Caco-2 (cell line): ENCODE measurements at regions not wholly inside any gene's neighbourhood (a gene's known extent, or its start where the extent isn't known, plus 50 kb on each side); places are given as distances from the start of the nearest gene placed in this dataset.
A peak's percentile ranks its signal among the peaks of the same experiment; 100 is the strongest.

Source experiments
- BruUV-seq: library from RNA; stranded (reverse); fragments of 400-500 nt; replicated peaks from 2 replicates; lab custom pipeline; 2021; lab: Mats Ljungman, UMichigan
- CTCF ChIA-PET: fragments of 300-600 bp; sonication (Branson Sonifier 250); formaldehyde crosslinking; loops from one replicate; lab custom pipeline; 2022; ENCODE audit warnings: antibody characterized with exemption; lab: Charles Lee
- POLR2A ChIA-PET: fragments of 300-600 bp; sonication (Branson Sonifier 250); formaldehyde crosslinking; loops from one replicate; lab custom pipeline; 2022; ENCODE audit warnings: antibody characterized with exemption; lab: Charles Lee
- DNase-seq, 2 experiments: peaks; one replicate each; pipeline versions ENCODE4 v3.0.0 to v3.0.0-alpha.2; 2020 to 2022
- H3K27me3 ChIP-seq: replicated peaks from 2 replicates; pipeline ENCODE4 v1.6.0; 2011; ENCODE audit warnings: low read length; ENCODE audit not compliant: control insufficient read depth, insufficient read depth
- H3K36me3 ChIP-seq: 2 replicates; pipeline ENCODE4 v1.5.1; 2011; ENCODE audit warnings: low read length; ENCODE audit not compliant: control insufficient read depth, insufficient read depth
- H3K4me1 ChIP-seq: fragments of 250-450 bp; sonication (Bioruptor Pico); 2 replicates; pipeline ENCODE4 v1.5.1; 2020; ENCODE audit warnings: mild to moderate bottlenecking
- H3K4me3 ChIP-seq: 2 replicates; pipeline ENCODE4 v1.5.1; 2011; ENCODE audit warnings: low read depth, mild to moderate bottlenecking, control low read depth, low read length
- H3K9me3 ChIP-seq: fragments of 250-450 bp; sonication (Bioruptor Pico); 2 replicates; pipeline ENCODE4 v1.5.1; 2020; ENCODE audit warnings: mild to moderate bottlenecking, moderate library complexity
- H3K27ac Mint-ChIP-seq: one replicate; pipeline ENCODE4 v1.8.0; 2022; ENCODE audit warnings: mixed read lengths; ENCODE audit not compliant: unreplicated experiment
- H3K27me3 Mint-ChIP-seq: one replicate; pipeline ENCODE4 v1.8.0; 2022; ENCODE audit warnings: mixed read lengths; ENCODE audit not compliant: insufficient read depth, unreplicated experiment
- H3K36me3 Mint-ChIP-seq: one replicate; pipeline ENCODE4 v1.8.0; 2022; ENCODE audit warnings: mild to moderate bottlenecking, mixed read lengths; ENCODE audit not compliant: insufficient read depth, unreplicated experiment
- H3K4me1 Mint-ChIP-seq: one replicate; pipeline ENCODE4 v1.8.0; 2022; ENCODE audit warnings: low read depth, mixed read lengths; ENCODE audit not compliant: unreplicated experiment
- H3K4me3 Mint-ChIP-seq: one replicate; pipeline ENCODE4 v1.8.0; 2022; ENCODE audit warnings: mild to moderate bottlenecking, moderate library complexity, mixed read lengths; ENCODE audit not compliant: unreplicated experiment
- H3K9me3 Mint-ChIP-seq: one replicate; pipeline ENCODE4 v1.8.0; 2022; ENCODE audit warnings: mixed read lengths; ENCODE audit not compliant: unreplicated experiment
- CTCF ChIP-seq, 2 experiments: fragments of 200-600 bp in 1 of 2; IDR thresholded peaks; 1 replicate in 1 of 2; 2 replicates in 1 of 2; pipeline versions ENCODE4 v1.5.1 to v1.8.0; 2011 to 2022; ENCODE audit warnings: antibody characterized with exemption in 1 of 2, control low read depth in 1 of 2, inconsistent platforms in 1 of 2, low read depth in 1 of 2, low read length in 1 of 2, mild to moderate bottlenecking in 1 of 2, moderate library complexity in 1 of 2; ENCODE audit not compliant: insufficient read depth in 1 of 2, severe bottlenecking in 1 of 2, unreplicated experiment in 1 of 2
- intact Hi-C: fragments of 100-400 bp; cut with micrococcal nuclease; formaldehyde crosslinking; loops from one replicate; pipeline ENCODE4 v1.10.0; 2022; ENCODE audit not compliant: unreplicated experiment

- no peak overlapping the region for H3K4me3 Mint-ChIP-seq
- peak; percentile 25 to 26 for TF ChIP-seq CTCF (IDR thresholded peaks at IDR 0.05; ENCODE audit: insufficient read depth in 1 of 2, low read depth in 1 of 2, low read length in 1 of 2, severe bottlenecking in 1 of 2, unreplicated experiment in 1 of 2)
- no peaks in the 10 kb centered on the region for H3K36me3 Mint-ChIP-seq
- no TSS peak for BruUV-seq
- CTCF ChIA-PET: no interaction called here
- H3K4me1 Mint-ChIP-seq: no peaks in the 10 kb centered on the region
- POLR2A ChIA-PET: no interaction called here
- no peaks in the 10 kb centered on the region for H3K36me3 ChIP-seq
- H3K27me3 Mint-ChIP-seq: no peaks in the 10 kb centered on the region
- 0 out of 2 replicates have a peak, but pooled peaks cover 6% of the 10 kb centered on the region for H3K4me1 ChIP-seq
- H3K27me3 ChIP-seq: no peaks in the 10 kb centered on the region
- no peak overlapping the region for H3K4me3 ChIP-seq
- DNase-seq: peak in 1 of 2 experiments; percentile 14
- H3K9me3 ChIP-seq: no peaks in the 10 kb centered on the region
- H3K27ac Mint-ChIP-seq: no peak overlapping the region
- intact Hi-C loops: no loop called here
- H3K9me3 Mint-ChIP-seq: no peaks in the 10 kb centered on the region
Observed at GRCh38 chr13:62626771-62627170, 1211.1 kb upstream of the PCDH20 start.

GRCh38 chr13:62625214-62625881 lies 1209.7 kb upstream of the PCDH20 start:
- BruUV-seq: no TSS peak

GRCh38 chr13:62613819-62614218 lies 1198.2 kb upstream of the PCDH20 start:
- Mint-ChIP-seq H3K27me3 (no peaks in the 10 kb centered on the region), H3K4me3 (no peak overlapping the region), H3K36me3 (no peaks in the 10 kb centered on the region), H3K9me3 (no peaks in the 10 kb centered on the region), H3K4me1 (no peaks in the 10 kb centered on the region), H3K27ac (no peak overlapping the region)
- TF ChIP-seq CTCF (IDR thresholded peaks at IDR 0.05; ENCODE audit: insufficient read depth in 1 of 2, low read depth in 1 of 2, low read length in 1 of 2, severe bottlenecking in 1 of 2, unreplicated experiment in 1 of 2): no peak
- Histone ChIP-seq H3K27me3 (no peaks in the 10 kb centered on the region), H3K4me1 (no peaks in the 10 kb centered on the region), H3K9me3 (no peaks in the 10 kb centered on the region), H3K36me3 (no peaks in the 10 kb centered on the region), H3K4me3 (no peak overlapping the region)
- intact Hi-C loops: no loop called here
- no TSS peak for BruUV-seq
- ChIA-PET POLR2A (no interaction called here), CTCF (no interaction called here)
- DNase-seq: no peak

More at GRCh38 chr13:62625214-62625881, 1209.7 kb upstream of the PCDH20 start:
- intact Hi-C loops: no loop called here
- CTCF ChIA-PET: no interaction called here
- Histone ChIP-seq H3K27me3 (no peaks in the 10 kb centered on the region), H3K9me3 (no peaks in the 10 kb centered on the region), H3K4me1 (no peaks in the 10 kb centered on the region), H3K36me3 (no peaks in the 10 kb centered on the region), H3K4me3 (no peak overlapping the region)
- H3K4me1 Mint-ChIP-seq: no peaks in the 10 kb centered on the region
- H3K36me3 Mint-ChIP-seq: no peaks in the 10 kb centered on the region
- no peak for TF ChIP-seq CTCF (IDR thresholded peaks at IDR 0.05; ENCODE audit: insufficient read depth in 1 of 2, low read depth in 1 of 2, low read length in 1 of 2, severe bottlenecking in 1 of 2, unreplicated experiment in 1 of 2)
- POLR2A ChIA-PET: no interaction called here
- no peak for DNase-seq
- H3K9me3 Mint-ChIP-seq: no peaks in the 10 kb centered on the region
- H3K27me3 Mint-ChIP-seq: no peaks in the 10 kb centered on the region
- H3K4me3 Mint-ChIP-seq: no peak overlapping the region
- H3K27ac Mint-ChIP-seq: no peak overlapping the region
